RWPE2 (cell line): ENCODE measurements at regions not wholly inside any gene's neighbourhood (a gene's known extent, or its start where the extent isn't known, plus 50 kb on each side); places are given as distances from the start of the nearest gene placed in this dataset.
A peak's percentile ranks its signal among the peaks of the same experiment; 100 is the strongest.
"Not testable (repeated sequence)": the region's sequence is repeated elsewhere in the genome, so short reads cannot be mapped to it uniquely, and the experiment has no call there.

ENCODE experiments used
- ATAC-seq: fragments of 200-7000 bp; cut with Tn5 transposase; 3 replicates; pipeline ENCODE4 v1.9.1; 2021; ENCODE audit warnings: low read depth
- DNase-seq: peaks from one replicate; pipeline ENCODE4 v3.0.0-alpha.2; 2020; ENCODE audit warnings: low spot score
- H3K27ac ChIP-seq: fragments of 450-650 bp; 2 replicates; pipeline ENCODE4 v1.5.1; 2017; ENCODE audit warnings: mild to moderate bottlenecking; ENCODE audit not compliant: poor library complexity, severe bottlenecking
- H3K27me3 ChIP-seq: fragments of 250-450 bp; sonication (Bioruptor Pico); 2 replicates; pipeline ENCODE4 v1.5.1; 2021; ENCODE audit warnings: mild to moderate bottlenecking, moderate library complexity; ENCODE audit not compliant: insufficient read depth, poor library complexity, severe bottlenecking
- H3K36me3 ChIP-seq: fragments of 250-450 bp; sonication (Bioruptor Pico); 2 replicates; pipeline ENCODE4 v1.5.1; 2020; ENCODE audit warnings: low read depth, mild to moderate bottlenecking, moderate library complexity
- H3K4me1 ChIP-seq: fragments of 250-450 bp; sonication (Bioruptor Pico); 2 replicates; pipeline ENCODE4 v1.5.1; 2021; ENCODE audit warnings: mild to moderate bottlenecking, moderate library complexity; ENCODE audit not compliant: insufficient read depth, poor library complexity, severe bottlenecking
- H3K4me3 ChIP-seq: fragments of 250-450 bp; sonication (Bioruptor Pico); 2 replicates; pipeline ENCODE4 v1.5.1; 2021; ENCODE audit warnings: mild to moderate bottlenecking, moderate library complexity; ENCODE audit not compliant: severe bottlenecking
- H3K9me3 ChIP-seq: fragments of 250-450 bp; sonication (Bioruptor Pico); 2 replicates; pipeline ENCODE4 v1.5.1; 2021; ENCODE audit warnings: mild to moderate bottlenecking, moderate library complexity; ENCODE audit not compliant: severe bottlenecking
- CTCF ChIP-seq: fragments of 450-650 bp; IDR thresholded peaks from one replicate; pipeline ENCODE4 v1.5.1; 2017; ENCODE audit warnings: mild to moderate bottlenecking, moderate library complexity; ENCODE audit not compliant: poor library complexity, severe bottlenecking

DNA sequence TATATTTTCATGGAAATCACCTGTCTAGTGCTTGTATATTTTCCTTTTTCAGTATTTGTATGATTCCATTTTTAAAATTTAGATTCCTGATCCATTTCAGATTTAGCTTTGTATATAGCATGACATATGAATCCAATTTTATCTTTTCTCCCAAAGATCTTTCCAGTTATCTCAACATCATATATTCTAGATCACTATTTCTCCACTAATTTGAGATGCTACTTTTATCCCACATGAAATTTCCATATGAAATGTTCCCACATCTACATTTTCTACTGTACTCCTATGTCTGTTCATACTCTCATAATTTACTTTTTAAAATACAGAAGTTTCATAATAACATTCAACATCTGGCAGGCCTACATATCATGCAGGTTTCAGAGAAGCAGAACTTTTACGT, 1784.1 kb downstream of the SLITRK5 start:
- no peak for TF ChIP-seq CTCF
- no peaks in the 10 kb centered on the region for H3K9me3 ChIP-seq
- ATAC-seq (no peak), DNase-seq (no peak)
- H3K4me1 ChIP-seq: peaks cover 48% of the 10 kb centered on the region
- H3K36me3 ChIP-seq: no peaks in the 10 kb centered on the region
- no peaks in the 10 kb centered on the region for H3K27me3 ChIP-seq
- peak overlapping the region; percentile 92 for H3K27ac ChIP-seq
- H3K4me3 ChIP-seq: no peak overlapping the region

DNA sequence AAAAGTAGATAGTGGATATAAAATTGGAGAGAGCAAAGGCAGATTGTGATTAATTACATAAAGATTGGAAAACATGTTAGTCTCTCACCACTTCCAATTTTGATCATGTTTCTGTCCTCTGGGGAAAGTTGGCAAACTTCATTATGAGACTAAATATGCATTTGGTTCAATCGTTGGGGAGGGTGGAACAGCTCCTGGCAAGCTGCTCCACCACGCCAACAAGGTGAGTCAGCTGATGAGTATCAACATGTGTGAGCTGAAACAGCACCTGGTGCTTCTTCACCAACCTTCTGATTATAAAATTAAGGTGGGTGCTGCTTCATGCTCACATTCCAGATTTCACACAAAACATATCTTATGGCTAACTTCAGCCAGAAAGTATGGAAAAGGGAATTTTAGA, 1784.6 kb downstream of the SLITRK5 start:
- DNase-seq (peak; percentile 80), ATAC-seq (peak; percentile 83)
- H3K36me3 ChIP-seq: no peaks in the 10 kb centered on the region
- H3K27me3 ChIP-seq: no peaks in the 10 kb centered on the region
- TF ChIP-seq CTCF: no peak
- no peak overlapping the region for H3K4me3 ChIP-seq
- peak overlapping the region; percentile 92 for H3K27ac ChIP-seq
- H3K9me3 ChIP-seq: no peaks in the 10 kb centered on the region
- peaks cover 48% of the 10 kb centered on the region for H3K4me1 ChIP-seq

GRCh38 chr13:89457977-89458376, 1786.8 kb downstream of the SLITRK5 start:
- H3K9me3 ChIP-seq: no peaks in the 10 kb centered on the region
- peak overlapping the region; percentile 92 for H3K27ac ChIP-seq
- no peak for TF ChIP-seq CTCF
- H3K27me3 ChIP-seq: no peaks in the 10 kb centered on the region
- ATAC-seq: peak; percentile 93
- peaks cover 48% of the 10 kb centered on the region for H3K4me1 ChIP-seq
- no peak for DNase-seq
- H3K36me3 ChIP-seq: no peaks in the 10 kb centered on the region
- H3K4me3 ChIP-seq: no peak overlapping the region

- no peak for TF ChIP-seq CTCF
- H3K27me3 ChIP-seq: no peaks in the 10 kb centered on the region
- peak overlapping the region; percentile 92 for H3K27ac ChIP-seq
- no peak overlapping the region for H3K4me3 ChIP-seq
- H3K4me1 ChIP-seq: peaks cover 48% of the 10 kb centered on the region
- DNase-seq: no peak
- ATAC-seq: no peak
- H3K36me3 ChIP-seq: no peaks in the 10 kb centered on the region
- H3K9me3 ChIP-seq: no peaks in the 10 kb centered on the region
Measured at GRCh38 chr13:89458456-89458855, 1787.3 kb downstream of the SLITRK5 start.

- H3K4me3 ChIP-seq, DNase-seq, H3K27me3 ChIP-seq, H3K27ac ChIP-seq, ATAC-seq, H3K9me3 ChIP-seq, H3K36me3 ChIP-seq: not testable (repeated sequence)
- peaks cover 34% of the 10 kb centered on the region for H3K4me1 ChIP-seq
Measured at GRCh38 chr13:89460895-89461294, 1789.7 kb downstream of the SLITRK5 start.
